EL (cell line): ENCODE measurements at regions not wholly inside any gene's neighbourhood (a gene's known extent, or its start where the extent isn't known, plus 50 kb on each side); places are given as distances from the start of the nearest gene placed in this dataset.
"Not testable (repeated sequence)": the region's sequence is repeated elsewhere in the genome, so short reads cannot be mapped to it uniquely, and the experiment has no call there.

ENCODE experiments used
- DNase-seq: peaks from one replicate; pipeline ENCODE4 v3.0.0-alpha.2; 2016

- peak; percentile 92 for DNase-seq
Measured at GRCh38 chr12:58750484-58750883, 169.8 kb downstream of the LRIG3 start.

GRCh38 chr12:58757422-58757821, 162.9 kb downstream of the LRIG3 start:
- peak; percentile 85 for DNase-seq

- DNase-seq = not testable (repeated sequence)
Measured at GRCh38 chr12:58759745-58760144, 160.6 kb downstream of the LRIG3 start.

GRCh38 chr12:58761308-58761707, 159.0 kb downstream of the LRIG3 start:
- no peak for DNase-seq

- peak; percentile 2 for DNase-seq
Measured at GRCh38 chr12:58764100-58764953, 156.0 kb downstream of the LRIG3 start.

- no peak for DNase-seq
Measured at GRCh38 chr12:58765076-58765475, 155.2 kb downstream of the LRIG3 start.

GRCh38 chr12:58765653-58766512, 154.4 kb downstream of the LRIG3 start:
- no peak for DNase-seq

GRCh38 chr12:58766513-58766870, 153.8 kb downstream of the LRIG3 start:
- no peak for DNase-seq

GRCh38 chr12:58767496-58767895, 152.8 kb downstream of the LRIG3 start:
- no peak for DNase-seq

GRCh38 chr12:58773986-58774385, 146.3 kb downstream of the LRIG3 start:
- DNase-seq = no peak

- DNase-seq = no peak
Measured at GRCh38 chr12:58774731-58775130, 145.6 kb downstream of the LRIG3 start.

GRCh38 chr12:58775396-58775795, 144.9 kb downstream of the LRIG3 start:
- no peak for DNase-seq

- no peak for DNase-seq
Measured at GRCh38 chr12:58776144-58776543, 144.2 kb downstream of the LRIG3 start.

GRCh38 chr12:58777815-58778214, 142.5 kb downstream of the LRIG3 start:
- no peak for DNase-seq

GRCh38 chr12:58781609-58782008, 138.7 kb downstream of the LRIG3 start:
- DNase-seq = no peak

GRCh38 chr12:58787021-58787760, 133.1 kb downstream of the LRIG3 start:
- no peak for DNase-seq

GRCh38 chr12:58794859-58795258, 125.4 kb downstream of the LRIG3 start:
- no peak for DNase-seq

- no peak for DNase-seq
Measured at GRCh38 chr12:58795825-58796224, 124.5 kb downstream of the LRIG3 start.

- no peak for DNase-seq
Measured at GRCh38 chr12:58801986-58802385, 118.3 kb downstream of the LRIG3 start.

- DNase-seq = peak; percentile 75
Measured at GRCh38 chr12:58803908-58804307, 116.4 kb downstream of the LRIG3 start.

- DNase-seq = no peak
Measured at GRCh38 chr12:58804749-58805148, 115.6 kb downstream of the LRIG3 start.

- DNase-seq = no peak
Measured at GRCh38 chr12:58809064-58809607, 111.2 kb downstream of the LRIG3 start.

GRCh38 chr12:58811346-58811745, 109.0 kb downstream of the LRIG3 start:
- DNase-seq = no peak
